Mesendoderm (in vitro differentiated cells): ENCODE measurements at regions not wholly inside any gene's neighbourhood (a gene's known extent, or its start where the extent isn't known, plus 50 kb on each side); places are given as distances from the start of the nearest gene placed in this dataset.

Experiments used
- DNase-seq: peaks from one replicate; pipeline ENCODE4 v3.0.0; 2013
- H2AK5ac ChIP-seq: 2 replicates; pipeline ENCODE4 v1.6.1; 2013; ENCODE audit warnings: low read length, inconsistent platforms
- H2BK120ac ChIP-seq: 2 replicates; pipeline ENCODE4 v1.6.1; 2013; ENCODE audit warnings: low read depth, mild to moderate bottlenecking, low read length, moderate library complexity, mixed read lengths
- H2BK15ac ChIP-seq: replicated peaks from 2 replicates; pipeline ENCODE4 v1.6.1; 2013; ENCODE audit warnings: low read depth, mild to moderate bottlenecking, moderate library complexity
- H2BK5ac ChIP-seq: 2 replicates; pipeline ENCODE4 v1.6.1; 2013; ENCODE audit warnings: low read length, inconsistent platforms
- H3K18ac ChIP-seq: 2 replicates; pipeline ENCODE4 v1.6.1; 2013; ENCODE audit warnings: mild to moderate bottlenecking, low read length, mixed read lengths
- H3K23ac ChIP-seq: one replicate; pipeline ENCODE4 v1.6.1; 2013; ENCODE audit warnings: low read length
- H3K27ac ChIP-seq: 2 replicates; pipeline ENCODE4 v1.5.1; 2013; ENCODE audit warnings: low read depth, mild to moderate bottlenecking, inconsistent platforms, low read length, moderate library complexity
- H3K27me3 ChIP-seq: 2 replicates; pipeline ENCODE4 v1.6.1; 2013; ENCODE audit warnings: low read length, control low read depth, mild to moderate bottlenecking, inconsistent platforms; ENCODE audit not compliant: insufficient read depth, poor library complexity
- H3K36me3 ChIP-seq: 2 replicates; pipeline ENCODE4 v1.6.1; 2013; ENCODE audit warnings: low read length, inconsistent platforms; ENCODE audit not compliant: control insufficient read depth, insufficient read depth
- H3K4ac ChIP-seq: one replicate; pipeline ENCODE4 v1.6.1; 2013; ENCODE audit warnings: low read depth, mild to moderate bottlenecking, low read length, moderate library complexity
- H3K4me1 ChIP-seq: 2 replicates; pipeline ENCODE4 v1.6.1; 2013; ENCODE audit warnings: low read depth, low read length, inconsistent platforms; ENCODE audit not compliant: control insufficient read depth
- H3K4me2 ChIP-seq: 2 replicates; pipeline ENCODE4 v1.6.1; 2013; ENCODE audit warnings: low read length
- H3K4me3 ChIP-seq: 2 replicates; pipeline ENCODE4 v1.5.1; 2013; ENCODE audit warnings: mild to moderate bottlenecking, low read length
- H3K56ac ChIP-seq: one replicate; pipeline ENCODE4 v1.6.1; 2013; ENCODE audit warnings: low read length
- H3K79me1 ChIP-seq: 2 replicates; pipeline ENCODE4 v1.6.1; 2013; ENCODE audit warnings: low read length, inconsistent platforms
- H3K79me2 ChIP-seq: 2 replicates; pipeline ENCODE4 v1.6.1; 2013; ENCODE audit warnings: mild to moderate bottlenecking, low read length; ENCODE audit not compliant: control insufficient read depth, insufficient read depth
- H3K9ac ChIP-seq: 2 replicates; pipeline ENCODE4 v1.6.1; 2013; ENCODE audit warnings: low read length, inconsistent platforms
- H4K5ac ChIP-seq: one replicate; pipeline ENCODE4 v1.6.1; 2013; ENCODE audit warnings: low read length
- H4K8ac ChIP-seq: one replicate; pipeline ENCODE4 v1.6.1; 2013; ENCODE audit warnings: low read depth, mild to moderate bottlenecking, control low read depth, low read length, moderate library complexity
- WGBS: extraction: QIAGEN DNeasy Blood & Tissue Kit; methylation state at CpG from one replicate; pipeline ENCODE4 v1.1.7; 2013; ENCODE audit warnings: low lambda C conversion rate, missing lambda C conversion rate; ENCODE audit not compliant: insufficient coverage; ENCODE audit errors: extremely low coverage; 5-methylcytosine and 5-hydroxymethylcytosine counted together

DNA sequence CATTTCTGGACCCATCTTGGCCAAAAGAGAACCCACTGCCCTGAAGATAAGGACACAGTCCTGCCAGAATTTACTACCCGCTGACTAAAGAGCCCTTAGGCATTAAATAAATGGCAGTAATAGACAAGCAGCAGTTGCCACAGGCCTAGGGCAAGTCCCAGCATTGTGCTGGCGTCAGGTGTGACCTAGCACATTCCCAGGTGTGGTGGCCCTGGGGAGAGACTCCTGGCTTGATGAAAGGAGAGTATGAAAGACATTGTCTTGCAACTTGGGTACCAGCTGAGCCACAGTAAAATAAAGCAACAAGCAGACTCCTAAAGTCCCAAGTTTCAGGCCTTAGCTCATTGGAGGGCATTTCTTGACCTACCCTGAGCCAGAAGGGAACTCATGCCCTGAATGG is 715.7 kb upstream of the SORCS1 start:
- Histone ChIP-seq H3K79me2 (no peaks in the 10 kb centered on the region), H3K27me3 (no peaks in the 10 kb centered on the region), H2BK15ac (no peak overlapping the region), H3K23ac (no peak overlapping the region), H3K4ac (no peak overlapping the region), H3K4me1 (no peaks in the 10 kb centered on the region), H3K79me1 (no peaks in the 10 kb centered on the region), H2BK5ac (no peak overlapping the region), H3K18ac (no peak overlapping the region), H3K27ac (no peak overlapping the region), H3K4me2 (no peak overlapping the region), H3K4me3 (no peak overlapping the region), H3K56ac (no peak overlapping the region), H3K36me3 (no peaks in the 10 kb centered on the region), H3K9ac (no peak overlapping the region), H2AK5ac (no peak overlapping the region), H2BK120ac (no peak overlapping the region), H4K8ac (no peak overlapping the region), H4K5ac (no peak overlapping the region)
- no CpG with 5 or more reads among the region's 2 CpGs for WGBS
- DNase-seq: peak; percentile 14

GRCh38 chr10:107873007-107873406 is 708.5 kb upstream of the SORCS1 start:
- no peaks in the 10 kb centered on the region for H3K36me3 ChIP-seq
- no peak overlapping the region for H3K4ac ChIP-seq
- H2BK120ac ChIP-seq: no peak overlapping the region
- H3K18ac ChIP-seq: no peak overlapping the region
- no peaks in the 10 kb centered on the region for H3K4me1 ChIP-seq
- no peaks in the 10 kb centered on the region for H3K79me2 ChIP-seq
- no peak overlapping the region for H3K56ac ChIP-seq
- no peak overlapping the region for H3K9ac ChIP-seq
- no peak overlapping the region for H4K8ac ChIP-seq
- no peak overlapping the region for H2BK5ac ChIP-seq
- no peak overlapping the region for H3K23ac ChIP-seq
- WGBS: no CpG with 5 or more reads among the region's 3 CpGs
- H3K79me1 ChIP-seq: no peaks in the 10 kb centered on the region
- H4K5ac ChIP-seq: no peak overlapping the region
- no peak overlapping the region for H2AK5ac ChIP-seq
- no peak overlapping the region for H3K4me2 ChIP-seq
- H3K27ac ChIP-seq: no peak overlapping the region
- no peak for DNase-seq
- no peaks in the 10 kb centered on the region for H3K27me3 ChIP-seq
- no peak overlapping the region for H3K4me3 ChIP-seq
- H2BK15ac ChIP-seq: no peak overlapping the region

DNA sequence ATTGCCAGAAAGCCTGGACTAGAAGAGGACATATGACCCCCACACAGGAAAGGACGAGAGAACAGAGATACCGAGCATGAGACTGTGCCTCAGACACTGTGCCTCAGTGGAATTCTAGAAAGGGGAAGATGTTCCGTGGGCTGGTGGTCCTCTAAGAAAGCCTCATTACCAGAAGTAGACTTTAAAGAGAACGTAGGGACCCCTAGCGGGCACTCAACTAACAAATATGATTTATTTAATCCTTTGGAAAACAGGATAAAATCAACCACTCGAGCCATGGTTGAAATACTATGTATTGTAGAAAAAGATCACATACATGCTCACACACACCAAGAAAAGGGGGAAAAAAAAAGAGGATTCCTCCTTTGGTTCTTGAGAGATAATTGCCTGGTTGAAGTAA is 701.2 kb upstream of the SORCS1 start:
- no peaks in the 10 kb centered on the region for H3K27me3 ChIP-seq
- no peak overlapping the region for H3K18ac ChIP-seq
- H2AK5ac ChIP-seq: no peak overlapping the region
- H3K56ac ChIP-seq: no peak overlapping the region
- no peak overlapping the region for H3K9ac ChIP-seq
- no CpG with 5 or more reads among the region's 6 CpGs for WGBS
- no peak overlapping the region for H3K4me3 ChIP-seq
- H2BK5ac ChIP-seq: no peak overlapping the region
- no peaks in the 10 kb centered on the region for H3K79me2 ChIP-seq
- no peaks in the 10 kb centered on the region for H3K4me1 ChIP-seq
- H3K23ac ChIP-seq: no peak overlapping the region
- no peak overlapping the region for H3K27ac ChIP-seq
- peak; percentile 21 for DNase-seq
- no peaks in the 10 kb centered on the region for H3K79me1 ChIP-seq
- H2BK15ac ChIP-seq: no peak overlapping the region
- H3K36me3 ChIP-seq: no peaks in the 10 kb centered on the region
- H3K4me2 ChIP-seq: no peak overlapping the region
- no peak overlapping the region for H2BK120ac ChIP-seq
- H4K8ac ChIP-seq: no peak overlapping the region
- no peak overlapping the region for H3K4ac ChIP-seq
- no peak overlapping the region for H4K5ac ChIP-seq

DNA sequence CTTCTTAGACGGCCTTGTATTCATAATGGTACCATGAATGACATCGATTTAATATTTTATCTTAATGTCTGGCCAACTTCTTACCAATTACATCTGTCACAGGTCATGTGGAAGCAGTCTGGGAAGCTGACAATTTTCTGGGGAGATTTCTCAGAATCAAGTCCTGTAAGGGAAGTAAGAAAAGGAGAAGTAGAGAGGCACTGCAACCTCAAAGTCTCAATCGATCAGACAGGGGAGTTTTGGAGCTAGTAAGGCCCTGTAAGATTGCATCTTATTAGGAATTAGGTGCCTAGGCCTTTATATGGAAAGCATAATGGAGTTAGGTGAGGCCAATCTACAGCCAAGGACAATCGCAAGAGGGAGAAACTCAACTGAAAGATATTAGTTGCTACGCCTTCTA is 694.6 kb upstream of the SORCS1 start:
- no peak overlapping the region for H4K8ac ChIP-seq
- no peak overlapping the region for H2AK5ac ChIP-seq
- DNase-seq: no peak
- H2BK120ac ChIP-seq: no peak overlapping the region
- H3K79me1 ChIP-seq: no peaks in the 10 kb centered on the region
- H3K4me1 ChIP-seq: no peaks in the 10 kb centered on the region
- no peak overlapping the region for H3K23ac ChIP-seq
- no peak overlapping the region for H2BK15ac ChIP-seq
- H3K27me3 ChIP-seq: no peaks in the 10 kb centered on the region
- H3K79me2 ChIP-seq: no peaks in the 10 kb centered on the region
- H3K9ac ChIP-seq: no peak overlapping the region
- no peak overlapping the region for H3K4ac ChIP-seq
- H3K4me2 ChIP-seq: no peak overlapping the region
- no peak overlapping the region for H3K4me3 ChIP-seq
- H3K27ac ChIP-seq: no peak overlapping the region
- H4K5ac ChIP-seq: no peak overlapping the region
- H3K18ac ChIP-seq: peak overlapping the region; percentile 28
- WGBS: no CpG with 5 or more reads among the region's 5 CpGs
- H3K36me3 ChIP-seq: no peaks in the 10 kb centered on the region
- H2BK5ac ChIP-seq: no peak overlapping the region
- no peak overlapping the region for H3K56ac ChIP-seq

GRCh38 chr10:107856047-107856315 is 691.5 kb upstream of the SORCS1 start:
- H2BK120ac ChIP-seq: no peak overlapping the region
- H3K4me3 ChIP-seq: no peak overlapping the region
- H2BK5ac ChIP-seq: no peak overlapping the region
- no peak overlapping the region for H3K56ac ChIP-seq
- H3K79me1 ChIP-seq: no peaks in the 10 kb centered on the region
- H2BK15ac ChIP-seq: no peak overlapping the region
- H2AK5ac ChIP-seq: no peak overlapping the region
- H4K8ac ChIP-seq: no peak overlapping the region
- H3K36me3 ChIP-seq: no peaks in the 10 kb centered on the region
- H3K4me1 ChIP-seq: no peaks in the 10 kb centered on the region
- H4K5ac ChIP-seq: no peak overlapping the region
- DNase-seq: no peak
- no peak overlapping the region for H3K4ac ChIP-seq
- H3K9ac ChIP-seq: no peak overlapping the region
- no peaks in the 10 kb centered on the region for H3K27me3 ChIP-seq
- H3K4me2 ChIP-seq: no peak overlapping the region
- no peak overlapping the region for H3K27ac ChIP-seq
- H3K79me2 ChIP-seq: no peaks in the 10 kb centered on the region
- H3K23ac ChIP-seq: no peak overlapping the region
- H3K18ac ChIP-seq: no peak overlapping the region

- H2BK120ac ChIP-seq: no peak overlapping the region
- H3K4me2 ChIP-seq: no peak overlapping the region
Observed at GRCh38 chr10:107855301-107856046, 691.0 kb upstream of the SORCS1 start.

More at GRCh38 chr10:107855301-107856046, 691.0 kb upstream of the SORCS1 start:
- no peaks in the 10 kb centered on the region for H3K36me3 ChIP-seq
- H3K4me3 ChIP-seq: no peak overlapping the region
- H2BK5ac ChIP-seq: no peak overlapping the region
- no peaks in the 10 kb centered on the region for H3K79me2 ChIP-seq
- no peaks in the 10 kb centered on the region for H3K4me1 ChIP-seq
- no peak overlapping the region for H3K9ac ChIP-seq
- no peak overlapping the region for H4K5ac ChIP-seq
- no peak overlapping the region for H3K4ac ChIP-seq
- no peaks in the 10 kb centered on the region for H3K27me3 ChIP-seq
- no peak overlapping the region for H3K23ac ChIP-seq
- H3K27ac ChIP-seq: no peak overlapping the region
- no CpG with 5 or more reads among the region's 4 CpGs for WGBS
- no peak overlapping the region for H2BK15ac ChIP-seq
- no peaks in the 10 kb centered on the region for H3K79me1 ChIP-seq
- no peak overlapping the region for H3K18ac ChIP-seq
- DNase-seq: no peak
- no peak overlapping the region for H4K8ac ChIP-seq
- no peak overlapping the region for H2AK5ac ChIP-seq
- H3K56ac ChIP-seq: no peak overlapping the region
